K562 (cell line): ENCODE measurements at regions not wholly inside any gene's neighbourhood (a gene's known extent, or its start where the extent isn't known, plus 50 kb on each side); places are given as distances from the start of the nearest gene placed in this dataset.
A peak's percentile ranks its signal among the peaks of the same experiment; 100 is the strongest.

Source experiments
- ATAC-seq: fragments of 200-7000 bp; cut with Tn5 transposase; 3 replicates; pipeline ENCODE4 v1.9.1; 2020; ENCODE audit warnings: moderate library complexity
- BruUV-seq: library from RNA; stranded (reverse); fragments of 400-500 nt; replicated peaks from 2 replicates; lab custom pipeline; 2021; lab: Mats Ljungman, UMichigan
- CTCF ChIA-PET: fragments of 300-600 bp; formaldehyde crosslinking; extraction: SDS; loops from one replicate; lab custom pipeline; 2021; ENCODE audit warnings: low intra/inter-chr PET ratio; lab: Yijun Ruan, JAX
- POLR2A ChIA-PET: fragments of 300-600, 350-650 bp; sonication (Branson Sonifier 250); formaldehyde crosslinking; extraction: SDS; loops from one replicate; lab custom pipeline; 2021; ENCODE audit warnings: antibody characterized with exemption, inconsistent platforms; lab: Yijun Ruan, JAX
- DNase-seq, 4 experiments: peaks; one replicate each; pipeline versions ENCODE4 v3.0.0 to v3.0.0-alpha.2; 2011 to 2018; ENCODE audit warnings: low spot score in 3 of 4, mixed read lengths in 3 of 4; ENCODE audit errors: extremely low read depth in 1 of 4
- FAIRE-seq: peaks from 2 replicates; lab custom pipeline; 2011; peaks lifted over from hg19 to GRCh38; lab: Jason Lieb, UNC
- H2AFZ ChIP-seq: 2 replicates; pipeline ENCODE4 v1.6.0; 2011; ENCODE audit warnings: low read depth, low read length, control low read depth, inconsistent platforms
- H3K27ac ChIP-seq: fragments of 200-600 bp; 3 replicates; pipeline ENCODE4 v1.8.0; 2011; ENCODE audit warnings: low read depth, mild to moderate bottlenecking, control low read depth, inconsistent platforms, low read length, moderate library complexity, mixed read lengths; ENCODE audit errors: extremely low read depth
- H3K27me3 ChIP-seq, 2 experiments: fragments of 300-600 bp in 1 of 2; 2 replicates in 1 of 2; 3 replicates in 1 of 2; pipeline versions ENCODE4 v1.6.0 to v1.8.0; 2011; ENCODE audit warnings: inconsistent platforms in 2 of 2, low read length in 2 of 2, mild to moderate bottlenecking in 1 of 2, mixed read lengths in 1 of 2, moderate library complexity in 1 of 2; ENCODE audit not compliant: control insufficient read depth in 2 of 2, insufficient read depth in 2 of 2
- H3K36me3 ChIP-seq: fragments of 300-600 bp; 3 replicates; pipeline ENCODE4 v1.8.0; 2011; ENCODE audit warnings: mild to moderate bottlenecking, low read length, inconsistent platforms; ENCODE audit not compliant: control insufficient read depth, insufficient read depth
- H3K4me1 ChIP-seq, 2 experiments: fragments of 200-600 bp in 1 of 2; replicated peaks in 1 of 2; 2 replicates in 1 of 2; 3 replicates in 1 of 2; pipeline versions ENCODE4 v1.5.1 to v1.8.0; 2011; ENCODE audit warnings: inconsistent platforms in 2 of 2, low read length in 2 of 2, mild to moderate bottlenecking in 1 of 2, mixed read lengths in 1 of 2, moderate library complexity in 1 of 2; ENCODE audit not compliant: control insufficient read depth in 2 of 2, insufficient read depth in 2 of 2
- H3K4me2 ChIP-seq: 2 replicates; pipeline ENCODE4 v1.6.1; 2011; ENCODE audit warnings: low read length, control low read depth, inconsistent platforms, mixed read lengths; ENCODE audit not compliant: insufficient read depth
- H3K4me3 ChIP-seq: fragments of 200-600 bp; sonication (generic), shearing (Covaris generic); 2 replicates; pipeline ENCODE4 v1.5.1; 2016; ENCODE audit warnings: control low read depth, inconsistent platforms
- H3K79me2 ChIP-seq: fragments of 200-600 bp; 3 replicates; pipeline ENCODE4 v1.8.0; 2011; ENCODE audit warnings: low read length, inconsistent platforms; ENCODE audit not compliant: control insufficient read depth, insufficient read depth
- H3K9ac ChIP-seq, 2 experiments: 2 replicates each; pipeline versions ENCODE4 v1.6.0 to v1.6.1; 2011; ENCODE audit warnings: low read depth in 2 of 2, low read length in 2 of 2, control low read depth in 1 of 2, inconsistent platforms in 1 of 2, mild to moderate bottlenecking in 1 of 2, mixed read lengths in 1 of 2; ENCODE audit not compliant: insufficient read depth in 1 of 2
- H3K9me1 ChIP-seq: one replicate; pipeline ENCODE4 v1.6.0; 2011; ENCODE audit warnings: inconsistent platforms, mild to moderate bottlenecking, low read length, moderate library complexity; ENCODE audit not compliant: control insufficient read depth, insufficient read depth
- H3K9me3 ChIP-seq: replicated peaks from 2 replicates; pipeline ENCODE4 v1.5.1; 2011; ENCODE audit warnings: low read depth, low read length, inconsistent platforms; ENCODE audit not compliant: control insufficient read depth, insufficient read depth
- H4K20me1 ChIP-seq: replicated peaks from 2 replicates; pipeline ENCODE4 v1.6.1; 2011; ENCODE audit warnings: low read length, inconsistent platforms, mixed read lengths; ENCODE audit not compliant: control insufficient read depth, insufficient read depth
- CAMTA2 ChIP-seq: fragments of 250-450 bp; sonication (Bioruptor Pico); conservative IDR thresholded peaks from 2 replicates; pipeline ENCODE4 v1.5.1; 2022
- CHAMP1 ChIP-seq: fragments of 450-650 bp; IDR thresholded peaks from 2 replicates; pipeline ENCODE4 v1.6.1; 2016; ENCODE audit warnings: mild to moderate bottlenecking
- RBBP5 ChIP-seq: fragments of 200-600 bp; sonication (generic); IDR thresholded peaks from 2 replicates; pipeline ENCODE4 v1.6.1; 2012; ENCODE audit warnings: borderline replicate concordance, mild to moderate bottlenecking, low read length, control low read depth, inconsistent platforms; ENCODE audit not compliant: insufficient read depth, poor library complexity, severe bottlenecking
- ZNF830 ChIP-seq: fragments of 250-450 bp; sonication (Bioruptor Pico); IDR thresholded peaks from 2 replicates; pipeline ENCODE4 v1.5.0; 2021; ENCODE audit warnings: mild to moderate bottlenecking
- WGBS: fragments of 100-300 bp; shearing (Covaris generic); methylation state at CpG from one replicate; pipeline ENCODE4 v1.1.6; 2016; ENCODE audit warnings: low coverage, mixed read lengths; ENCODE audit not compliant: insufficient coverage; ENCODE audit errors: missing lambda C conversion rate; 5-methylcytosine and 5-hydroxymethylcytosine counted together
- in situ Hi-C: fragments of 300-500 bp; cut with MboI; formaldehyde crosslinking; loops from 4 replicates; pipeline ENCODE4 v1.15.0; 2018; ENCODE audit warnings: inconsistent platforms, mixed read lengths
- intact Hi-C: fragments of 100-400 bp; cut with micrococcal nuclease; formaldehyde crosslinking; loops from 2 replicates; pipeline ENCODE4 v1.14.2; 2022
- TF ChIP-seq, protein P1 (sequence below), 2 experiments: fragments of 450-650 bp in 1 of 2; sonication (generic) in 1 of 2; formaldehyde crosslinking in 1 of 2; IDR thresholded peaks in 1 of 2; conservative IDR thresholded peaks in 1 of 2; 2 replicates each; pipeline versions ENCODE4 v1.6.1 to v1.8.1; 2016 to 2023; ENCODE audit warnings: mild to moderate bottlenecking in 2 of 2, moderate library complexity in 2 of 2, inconsistent platforms in 1 of 2, missing genetic modification reagents in 1 of 2
- TF ChIP-seq, protein P2 (sequence below), 3 experiments: fragments of 200-800 bp in 1 of 3; sonication (Bioruptor generic) in 1 of 3; sonication (generic) in 1 of 3; formaldehyde crosslinking in 1 of 3; IDR thresholded peaks; 2 replicates each; pipeline versions ENCODE4 v1.6.1 to v1.8.0; 2016 to 2022; ENCODE audit warnings: mild to moderate bottlenecking in 2 of 3, missing compliant biosample characterization in 2 of 3, missing genetic modification characterization in 2 of 3, missing genetic modification reagents in 1 of 3

DNA sequence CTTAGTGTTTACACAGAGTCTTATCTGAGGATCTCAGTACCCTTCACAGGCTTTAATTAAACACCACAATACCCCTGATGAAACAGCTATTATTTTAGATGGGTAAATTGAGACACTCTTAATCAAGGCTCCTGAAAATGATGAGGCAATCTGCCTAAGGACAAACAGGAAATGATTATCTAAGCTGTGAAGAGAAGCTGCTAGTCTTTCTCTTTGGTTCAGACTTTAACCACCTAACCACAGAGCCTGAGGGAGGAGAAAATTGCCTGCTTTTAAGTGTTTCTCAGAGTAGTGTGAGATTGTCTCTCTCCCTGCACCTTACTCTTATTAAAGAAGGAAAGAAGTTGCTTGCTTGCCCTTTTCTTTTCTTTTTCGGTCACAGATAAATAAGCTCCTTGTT lies 364.3 kb upstream of the ADAMTS9 start (continued):
- no peak for TF ChIP-seq CHAMP1
- TF ChIP-seq, protein P1, sequence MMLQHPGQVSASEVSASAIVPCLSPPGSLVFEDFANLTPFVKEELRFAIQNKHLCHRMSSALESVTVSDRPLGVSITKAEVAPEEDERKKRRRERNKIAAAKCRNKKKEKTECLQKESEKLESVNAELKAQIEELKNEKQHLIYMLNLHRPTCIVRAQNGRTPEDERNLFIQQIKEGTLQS (IDR thresholded peaks at IDR 0.05), result peak; percentile 60
- TF ChIP-seq, protein P1 (CRISPR knock-in tag; conservative IDR thresholded peaks at IDR 0.05), result no peak

DNA sequence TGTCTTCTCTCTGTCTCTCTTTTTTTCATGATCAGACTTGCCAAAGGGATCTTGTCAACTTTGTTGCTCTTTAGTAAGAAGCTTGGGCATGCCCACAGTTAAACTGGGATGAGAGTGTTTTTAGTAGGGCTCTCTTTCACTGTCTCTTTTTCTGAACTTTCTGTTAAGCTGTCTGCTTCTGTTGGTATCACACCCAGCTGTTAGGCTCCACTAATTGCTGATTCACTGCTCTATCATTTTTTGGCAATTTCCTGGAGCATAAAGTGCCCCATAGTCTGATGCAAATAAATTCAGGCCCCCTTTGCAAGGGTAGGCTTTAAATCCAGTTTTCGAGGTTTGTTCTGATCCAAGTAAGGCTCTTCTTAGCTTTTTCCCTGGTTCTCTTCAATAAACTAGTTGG lies 360.4 kb upstream of the ADAMTS9 start:
- Histone ChIP-seq H3K79me2 (no peaks in the 10 kb centered on the region), H3K4me3 (no peak overlapping the region), H3K4me2 (no peak overlapping the region; the same call in 1 of the 2 replicates), H3K9ac (peak overlapping the region in 1 of 2 experiments; percentile 25; a peak in 2 of 4 replicates), H3K36me3 (no peaks in the 10 kb centered on the region), H3K9me3 (peaks cover 10% of the 10 kb centered on the region), H4K20me1 (no peaks in the 10 kb centered on the region), H3K27me3 (no peaks in the 10 kb centered on the region), H3K9me1 (no peaks in the 10 kb centered on the region), H3K27ac (peak overlapping the region; percentile 70), H3K4me1 (peaks cover 0 to 23% of the 10 kb centered on the region in 2 experiments; a peak in 3 of 5 replicates), H2AFZ (peak overlapping the region; percentile 75)
- in situ Hi-C loops (no loop called here), intact Hi-C loops (no loop called here)
- CTCF ChIA-PET, result no interaction called here
- DNase-seq (no peak), ATAC-seq (peak; percentile 81), FAIRE-seq (peak; percentile 78)
- POLR2A ChIA-PET, result interaction anchor here (1.0 to 1.6 kb wide), 3 partner anchors 9 to 23 kb away, joined by 3 read pairs; no protein-coding TSS in a partner anchor
- no TSS peak for BruUV-seq
- WGBS, result 9% methylated on average over 1 of the region's 1 CpG
- TF ChIP-seq ZNF830 (CRISPR knock-in tag), result no peak
- no peak for TF ChIP-seq RBBP5
- TF ChIP-seq, protein P2, sequence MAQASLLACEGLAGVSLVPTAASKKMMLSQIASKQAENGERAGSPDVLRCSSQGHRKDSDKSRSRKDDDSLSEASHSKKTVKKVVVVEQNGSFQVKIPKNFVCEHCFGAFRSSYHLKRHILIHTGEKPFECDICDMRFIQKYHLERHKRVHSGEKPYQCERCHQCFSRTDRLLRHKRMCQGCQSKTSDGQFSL (CRISPR knock-in tag; IDR thresholded peaks at IDR 0.05), result no peak
- TF ChIP-seq, protein P2 (tag; IDR thresholded peaks at IDR 0.05), result no peak
- TF ChIP-seq CAMTA2 (CRISPR knock-in tag), result no peak
